D341Med (cell line): ENCODE measurements at regions not wholly inside any gene's neighbourhood (a gene's known extent, or its start where the extent isn't known, plus 50 kb on each side); places are given as distances from the start of the nearest gene placed in this dataset.

ENCODE experiments used
- DNase-seq: peaks from one replicate; pipeline ENCODE4 v3.0.0; 2012; ENCODE audit warnings: low spot score

DNA sequence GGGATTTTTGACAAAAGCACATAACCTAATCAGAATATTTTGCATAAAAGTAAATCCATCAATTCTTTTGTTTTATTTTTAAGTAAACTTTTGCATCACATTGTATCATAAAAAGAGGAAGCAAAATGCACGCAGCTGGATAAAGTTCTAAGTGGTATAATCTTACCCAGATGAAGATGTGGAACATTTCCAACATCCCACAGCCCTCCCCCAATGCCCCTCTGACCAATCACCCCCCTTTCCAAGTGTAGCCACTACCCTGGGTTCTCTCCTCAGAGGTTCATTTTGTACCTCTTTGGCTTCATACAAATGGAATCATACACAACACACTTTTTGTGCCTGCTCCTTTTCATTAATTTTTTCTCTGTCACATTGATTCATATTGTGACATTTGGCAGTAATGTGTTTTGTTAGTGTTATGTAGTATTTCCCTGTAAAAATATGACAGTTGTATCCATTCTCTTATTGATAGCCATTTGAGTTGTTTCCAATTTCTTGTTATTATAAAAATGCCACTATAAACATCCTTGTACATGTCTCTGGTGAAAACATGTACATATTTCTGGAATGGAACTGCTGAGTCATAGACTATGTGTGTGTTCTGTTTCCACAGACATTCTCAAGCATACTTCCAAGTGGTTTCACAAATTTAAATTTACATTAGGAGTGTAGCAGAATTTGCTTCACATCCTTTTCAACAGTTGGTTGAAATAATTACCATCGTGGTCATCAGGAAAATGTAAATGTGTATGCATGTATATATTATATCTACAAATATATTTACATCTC lies 92.9 kb upstream of the SYNDIG1 start:
- DNase-seq: no peak

DNA sequence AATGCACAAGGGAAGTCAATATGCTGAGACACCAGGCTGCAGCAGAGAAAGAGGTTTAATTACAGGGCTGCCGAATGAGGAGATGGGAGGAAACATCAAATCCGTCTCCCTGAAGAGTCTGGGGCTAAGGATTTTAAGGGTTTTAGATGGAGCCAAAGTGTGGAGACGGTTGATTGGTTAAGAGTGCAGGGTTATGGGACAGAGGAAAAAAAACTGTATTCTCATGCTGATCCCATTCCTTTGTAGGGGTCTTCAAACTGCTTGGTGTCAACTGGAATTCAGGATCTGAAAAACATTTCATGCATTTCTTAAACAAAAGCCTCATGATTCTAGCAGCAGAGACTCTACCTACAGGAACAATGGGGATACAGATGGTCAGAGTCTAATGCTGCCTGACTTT lies 96.1 kb upstream of the SYNDIG1 start:
- no peak for DNase-seq

DNA sequence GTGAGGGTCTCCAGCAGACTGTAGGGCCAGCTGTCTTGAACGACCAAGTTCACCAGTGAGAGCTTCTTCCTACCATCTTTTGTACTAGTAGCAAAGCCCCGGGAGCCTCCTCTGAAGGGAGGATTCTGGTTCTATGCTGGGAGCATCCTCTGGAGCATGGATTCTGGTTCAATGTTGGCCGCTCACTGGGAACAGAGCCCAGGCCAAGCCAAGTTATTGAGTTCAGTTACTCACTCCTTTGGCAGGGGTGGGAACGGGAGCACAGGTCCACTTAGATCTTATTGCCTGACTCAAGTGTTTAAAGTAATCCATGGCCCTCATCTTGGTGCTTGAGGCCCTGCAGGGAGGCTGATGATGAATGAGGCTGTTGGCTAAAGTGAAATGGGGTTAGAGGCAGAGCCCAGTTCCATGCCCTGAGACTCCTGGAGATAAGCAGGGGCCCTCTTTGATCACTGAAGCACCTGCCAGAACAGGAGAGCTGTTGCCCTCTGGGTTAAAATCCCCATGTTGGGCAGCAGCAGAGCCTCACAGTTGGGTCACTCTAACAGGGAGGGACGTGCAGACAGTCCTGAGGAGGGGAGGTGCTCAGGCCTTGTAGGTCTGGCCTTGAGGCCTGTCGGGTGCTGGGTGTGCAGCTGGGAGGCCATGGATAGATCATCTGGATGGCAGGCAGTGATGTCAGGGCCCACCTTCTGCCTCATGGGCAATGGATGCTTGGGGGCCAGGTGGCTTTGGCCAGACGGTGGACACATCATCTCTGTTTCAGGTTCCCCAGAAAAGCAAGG lies 98.3 kb upstream of the SYNDIG1 start:
- DNase-seq: no peak

DNA sequence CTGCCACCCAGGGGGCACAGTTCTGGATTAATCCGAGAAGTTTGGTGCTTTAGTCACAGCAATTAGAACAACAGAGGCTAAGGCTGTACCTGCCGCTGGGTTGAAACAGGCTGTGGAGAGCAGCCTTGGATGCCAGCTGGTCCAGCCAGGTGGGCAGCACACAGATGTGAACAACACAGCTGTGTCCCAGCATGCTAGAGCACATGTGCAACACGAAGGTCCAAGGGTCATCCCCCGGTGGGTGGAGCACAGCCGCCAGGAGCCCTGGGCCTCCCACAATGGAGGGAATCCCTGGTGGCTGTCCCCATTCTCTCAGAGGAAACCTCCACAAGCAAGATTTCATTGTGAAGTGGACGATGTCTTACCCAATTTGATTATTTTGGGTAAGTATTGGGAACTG lies 99.2 kb upstream of the SYNDIG1 start:
- no peak for DNase-seq

DNA sequence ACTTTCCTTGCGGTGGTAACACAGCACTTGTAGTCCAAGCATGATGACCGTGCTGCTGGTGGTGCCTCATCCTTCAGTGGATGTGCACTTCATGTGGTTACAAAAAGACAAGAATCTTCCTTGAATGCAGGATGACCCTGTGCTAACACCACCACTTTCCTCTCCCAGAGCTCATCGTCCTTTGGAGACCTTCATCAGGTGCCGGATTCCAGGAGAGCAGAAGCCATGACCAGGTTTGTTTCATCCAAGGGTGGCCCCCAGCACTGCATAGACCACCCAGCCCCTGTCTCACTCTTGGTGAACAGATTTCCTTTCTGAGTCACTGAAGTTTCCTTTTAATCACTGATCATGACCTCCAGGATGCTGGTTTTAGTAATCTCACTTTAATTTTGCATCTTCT lies 101.2 kb upstream of the SYNDIG1 start:
- no peak for DNase-seq

DNA sequence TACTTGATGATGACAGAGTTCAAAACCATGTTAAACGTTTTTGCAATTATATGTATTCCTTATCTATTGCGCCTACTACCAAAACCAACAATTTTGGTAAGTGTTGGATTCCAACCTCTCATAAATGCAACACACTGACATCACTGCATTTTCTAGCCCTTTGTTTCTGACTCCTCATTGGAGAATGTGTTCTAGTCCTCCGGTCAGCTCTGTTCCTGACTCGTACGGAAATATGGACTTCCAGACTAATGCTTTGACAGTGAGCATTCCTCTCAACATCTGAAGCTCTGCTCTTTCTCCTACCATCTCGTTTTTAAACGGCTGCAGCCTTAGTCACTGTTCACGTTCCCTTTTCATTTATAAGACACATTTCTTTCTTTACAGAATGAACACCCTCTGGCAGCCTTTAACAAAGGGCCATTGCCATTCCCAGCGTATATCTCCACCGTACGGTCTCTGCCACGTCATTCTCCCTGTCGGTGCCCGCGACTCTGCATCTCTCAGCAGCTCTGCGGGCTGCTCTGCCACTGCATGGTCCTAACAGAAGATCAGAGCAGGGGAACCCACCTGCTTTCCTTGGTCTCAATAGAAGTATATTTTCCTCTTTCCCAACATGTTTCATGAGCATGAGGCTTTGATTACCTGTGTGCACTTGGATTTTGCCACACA lies 103.0 kb upstream of the SYNDIG1 start:
- DNase-seq: no peak

DNA sequence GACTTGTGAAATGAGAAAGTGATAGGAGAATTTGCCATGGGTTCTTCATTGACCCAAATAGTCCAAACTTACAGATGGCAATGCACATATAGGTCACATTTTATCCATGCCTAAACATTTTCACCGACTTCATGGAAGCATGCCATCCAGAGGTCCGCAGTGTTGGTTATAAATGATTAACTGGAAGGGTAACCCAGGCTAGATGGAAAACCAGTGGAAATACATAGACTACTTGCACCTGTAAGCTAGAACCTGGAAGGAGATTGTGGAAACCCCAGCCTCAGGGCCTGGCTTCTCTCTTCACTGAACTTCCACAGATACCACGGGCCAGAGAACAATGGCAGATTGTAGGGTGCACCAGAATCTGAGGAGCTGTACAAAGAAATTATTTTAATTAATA lies 103.8 kb upstream of the SYNDIG1 start:
- no peak for DNase-seq

DNA sequence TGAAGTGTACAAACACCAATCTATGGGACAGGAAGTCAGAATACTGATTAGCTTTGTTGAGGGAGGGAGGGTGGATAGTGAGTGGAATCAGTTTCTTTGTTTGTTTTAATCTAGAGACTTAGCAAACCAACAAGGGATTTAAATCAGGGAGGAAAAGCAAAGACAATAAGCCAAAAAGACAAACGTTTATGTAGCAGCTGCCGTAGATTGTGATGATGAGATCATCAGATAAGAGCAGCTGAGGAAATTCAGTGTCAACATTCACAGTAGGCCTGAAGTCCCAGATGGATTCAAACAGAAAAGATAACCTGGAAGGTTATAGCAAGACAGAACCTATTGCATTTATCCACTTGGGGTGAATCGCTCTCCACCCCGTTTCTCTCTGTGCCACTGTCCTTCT lies 104.9 kb upstream of the SYNDIG1 start:
- no peak for DNase-seq

DNA sequence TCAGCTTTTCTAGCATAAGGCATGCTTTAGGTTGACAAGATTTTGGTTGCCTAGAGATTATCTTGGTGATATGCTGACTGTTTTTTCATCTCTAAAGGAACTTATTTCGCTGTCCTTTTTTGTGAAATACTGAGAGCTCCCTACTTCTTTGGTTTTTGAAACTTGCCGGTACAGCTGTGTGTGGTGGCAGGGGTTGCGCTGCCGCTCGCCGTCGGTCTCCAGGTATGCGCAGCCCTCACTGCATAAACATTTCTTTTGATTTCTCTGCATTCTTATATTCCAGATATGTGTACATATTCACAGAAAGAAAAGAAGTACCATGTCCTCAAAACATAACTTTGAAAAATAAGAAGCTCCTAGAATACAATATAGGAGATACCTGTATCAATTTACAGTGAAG lies 106.4 kb upstream of the SYNDIG1 start:
- DNase-seq: no peak

DNA sequence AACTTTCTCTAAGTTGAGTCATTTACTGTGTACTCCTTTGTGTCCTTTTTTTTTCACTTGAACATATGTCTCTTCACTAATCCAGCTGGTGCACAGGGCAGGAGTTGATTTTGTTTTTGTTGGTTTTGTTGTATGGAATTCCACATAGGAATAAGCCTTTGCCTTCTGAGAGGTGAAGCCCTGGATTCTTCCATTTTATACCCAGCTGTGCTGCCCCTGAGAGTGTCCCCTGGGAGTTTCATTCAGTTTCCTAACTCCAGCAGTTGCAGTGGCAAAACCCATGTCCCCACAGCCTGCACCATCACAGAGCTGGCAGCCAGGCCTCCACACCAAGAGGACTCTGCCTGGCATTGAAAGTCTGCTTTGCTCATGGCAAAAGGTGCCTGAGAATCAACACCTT lies 107.3 kb upstream of the SYNDIG1 start:
- no peak for DNase-seq

GRCh38 chr20:24361541-24361940 lies 107.9 kb upstream of the SYNDIG1 start:
- DNase-seq: no peak

DNA sequence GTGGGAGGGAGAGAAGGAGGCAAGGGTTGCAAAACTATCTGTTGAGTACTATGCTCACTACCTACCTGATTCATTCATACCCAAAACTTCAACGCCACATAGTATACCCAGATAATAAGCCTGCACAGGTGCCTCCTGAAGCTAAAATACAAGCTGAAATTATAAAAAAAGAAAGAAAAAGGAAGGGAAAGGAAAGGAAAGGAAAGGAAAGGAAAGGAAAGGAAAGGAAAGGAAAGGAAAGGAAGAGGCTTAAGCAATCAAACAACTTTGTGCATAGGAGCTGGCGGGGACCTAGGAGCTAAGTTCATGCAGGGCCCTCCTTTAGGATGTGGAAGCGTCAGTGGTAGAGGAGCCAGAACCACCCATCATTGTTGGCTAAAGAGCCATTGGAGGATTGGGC lies 108.9 kb upstream of the SYNDIG1 start:
- DNase-seq: no peak

DNA sequence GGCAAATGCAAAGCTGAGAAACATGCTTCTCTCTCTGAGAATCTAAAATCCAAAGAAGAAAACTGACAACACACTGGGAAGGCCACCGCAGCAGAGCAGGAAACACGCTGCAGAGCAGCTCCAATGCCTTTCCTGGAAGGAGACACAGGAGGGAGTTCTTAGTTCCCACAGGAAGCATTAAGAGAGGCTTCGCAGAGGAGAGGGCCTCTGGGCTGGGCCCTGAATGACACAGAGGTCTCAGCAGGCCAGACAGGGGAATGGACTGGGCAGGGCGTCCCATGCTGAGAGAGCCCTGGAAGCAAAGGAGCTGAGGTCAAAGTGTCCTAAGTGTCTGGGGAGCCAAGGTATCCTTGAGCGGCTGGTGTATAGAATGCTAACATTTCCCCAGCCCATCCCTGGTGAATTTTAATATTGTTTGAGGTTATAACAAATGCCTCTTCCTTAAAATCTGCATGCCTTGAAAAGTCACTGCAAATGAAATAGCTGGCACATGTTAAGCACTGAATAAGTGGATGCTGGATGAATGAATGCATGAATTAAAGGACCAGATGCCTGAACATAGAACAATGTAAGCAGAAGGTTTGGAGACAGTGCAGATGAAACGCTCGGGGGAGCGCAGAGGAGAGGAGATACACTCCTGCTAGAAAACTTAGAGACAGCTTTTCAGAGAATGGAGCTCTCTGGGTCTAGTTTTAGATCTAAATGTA lies 110.0 kb upstream of the SYNDIG1 start:
- DNase-seq: no peak

GRCh38 chr20:24357931-24358330 lies 111.5 kb upstream of the SYNDIG1 start:
- DNase-seq: no peak

DNA sequence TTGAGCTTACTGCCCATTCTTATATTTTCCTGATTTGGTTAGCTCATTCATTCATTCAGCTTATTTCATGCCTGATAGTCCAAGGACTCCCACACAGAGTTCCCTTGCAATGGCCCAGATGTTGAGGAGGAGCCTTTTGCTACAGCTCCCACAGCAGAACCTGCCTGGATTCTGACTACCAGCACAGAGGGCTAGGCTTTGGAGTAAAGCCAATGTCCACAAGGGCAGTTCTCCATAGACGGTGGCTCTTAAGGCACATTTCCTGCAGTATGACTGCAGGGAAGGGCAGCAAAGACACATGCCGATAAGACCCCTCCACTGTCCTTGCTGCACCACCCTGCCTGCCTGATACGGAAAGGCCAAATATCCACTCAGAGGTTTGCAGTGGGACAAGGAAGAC lies 112.3 kb upstream of the SYNDIG1 start:
- no peak for DNase-seq

DNA sequence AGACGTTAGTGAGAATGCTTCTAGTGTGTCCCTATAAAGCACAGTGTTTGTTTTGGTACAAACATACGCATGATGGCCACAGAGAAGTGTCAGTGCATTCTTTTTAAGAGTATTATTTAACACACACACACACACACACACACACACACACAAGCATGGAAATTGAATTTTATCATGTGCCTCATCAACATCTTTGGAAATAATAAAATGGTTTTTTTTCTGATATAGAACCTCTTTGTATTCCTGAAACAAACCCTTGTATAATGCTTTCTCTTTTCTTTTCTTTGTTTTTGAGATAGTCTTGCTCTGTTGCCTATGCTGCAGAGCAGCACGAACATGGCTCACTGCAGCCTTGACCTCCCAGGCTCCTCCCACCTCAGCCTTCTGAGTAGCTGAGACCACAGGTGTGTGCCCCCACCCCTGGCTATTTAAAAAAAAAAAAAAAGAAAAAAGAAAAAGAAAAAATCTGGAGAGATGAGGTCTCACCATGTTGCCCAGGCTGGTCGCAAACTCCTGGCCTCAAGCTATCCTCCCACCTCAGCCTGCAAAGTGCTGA lies 116.2 kb upstream of the SYNDIG1 start:
- DNase-seq: no peak

DNA sequence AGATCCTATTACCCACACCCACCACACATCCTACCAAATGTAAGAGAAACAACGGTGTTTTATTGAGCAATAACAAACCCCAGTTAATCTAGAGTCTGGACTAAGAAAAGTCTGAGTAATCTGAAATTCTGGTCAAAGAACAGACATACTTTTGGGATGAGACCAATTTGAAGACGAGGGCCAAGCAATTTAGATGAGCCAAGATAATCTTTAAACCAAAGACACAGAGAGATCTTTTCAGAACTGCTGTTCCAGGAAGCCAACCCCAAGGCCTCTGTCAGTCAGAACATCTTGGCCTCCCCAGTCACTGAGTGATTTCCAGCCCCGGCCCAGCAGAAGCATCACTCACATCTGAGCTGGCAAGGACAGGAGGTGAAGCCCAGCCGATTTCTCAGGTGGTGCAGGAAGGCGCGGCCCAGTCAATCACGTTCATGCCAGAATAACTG lies 118.5 kb upstream of the SYNDIG1 start:
- no peak for DNase-seq

DNA sequence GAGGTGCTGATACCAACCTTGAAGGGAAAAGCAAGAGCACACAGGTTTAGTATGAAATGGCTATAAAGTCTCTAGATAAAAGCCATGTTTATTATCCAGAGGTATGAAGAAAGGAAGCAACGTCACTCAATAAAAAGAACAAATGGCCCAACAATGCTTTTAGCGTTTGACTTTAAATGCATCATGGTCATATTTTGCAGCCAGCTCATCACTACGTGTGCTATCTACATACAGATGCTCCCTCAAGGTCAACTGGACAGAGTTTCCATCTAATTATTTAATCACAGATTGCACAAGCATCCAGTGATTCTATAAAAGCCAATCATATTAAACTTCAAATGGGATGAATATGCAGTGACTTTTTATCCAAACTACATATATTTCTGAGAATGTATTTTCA lies 127.6 kb upstream of the SYNDIG1 start:
- DNase-seq: no peak

DNA sequence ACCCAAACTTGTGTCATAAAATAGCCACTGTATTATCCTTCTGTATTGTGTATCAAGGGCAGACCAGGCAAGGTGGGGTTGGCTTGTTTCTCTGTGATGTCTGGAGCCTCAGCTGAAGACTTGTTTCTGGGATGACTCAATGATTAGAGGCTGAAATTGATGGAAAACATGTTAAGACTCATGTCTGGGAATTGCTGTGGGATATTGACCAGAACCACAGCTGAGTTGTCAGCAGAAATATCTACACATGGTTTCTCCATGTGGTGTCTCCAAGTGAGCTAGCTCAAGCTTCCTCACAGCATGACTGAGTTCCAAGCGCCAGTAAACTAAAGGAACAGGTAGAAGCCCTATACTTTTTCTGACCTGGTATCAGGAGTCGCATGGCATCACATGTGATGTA lies 128.5 kb upstream of the SYNDIG1 start:
- DNase-seq: no peak

DNA sequence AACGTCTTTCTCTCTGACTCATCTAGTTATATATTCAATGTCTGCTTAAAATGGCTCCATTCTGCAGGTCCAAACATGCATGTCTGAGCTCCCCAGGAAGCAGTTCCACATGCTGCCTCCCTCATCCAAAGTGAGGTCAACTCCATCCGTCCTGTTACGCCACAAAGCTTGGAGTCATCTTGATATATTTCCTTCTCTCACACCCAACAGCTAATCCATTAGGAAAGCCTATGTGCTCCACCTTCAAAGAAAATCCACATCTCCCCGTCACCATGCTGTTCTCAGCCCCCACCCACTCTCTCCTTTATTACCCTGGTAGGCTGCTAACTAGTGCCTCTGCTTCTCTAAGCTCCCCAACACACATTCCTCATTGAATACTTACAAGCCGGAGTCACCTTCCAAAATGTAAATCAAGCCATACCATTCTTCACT lies 130.2 kb upstream of the SYNDIG1 start:
- no peak for DNase-seq

- no peak for DNase-seq
Observed at GRCh38 chr20:24337551-24337950, 131.9 kb upstream of the SYNDIG1 start.

DNA sequence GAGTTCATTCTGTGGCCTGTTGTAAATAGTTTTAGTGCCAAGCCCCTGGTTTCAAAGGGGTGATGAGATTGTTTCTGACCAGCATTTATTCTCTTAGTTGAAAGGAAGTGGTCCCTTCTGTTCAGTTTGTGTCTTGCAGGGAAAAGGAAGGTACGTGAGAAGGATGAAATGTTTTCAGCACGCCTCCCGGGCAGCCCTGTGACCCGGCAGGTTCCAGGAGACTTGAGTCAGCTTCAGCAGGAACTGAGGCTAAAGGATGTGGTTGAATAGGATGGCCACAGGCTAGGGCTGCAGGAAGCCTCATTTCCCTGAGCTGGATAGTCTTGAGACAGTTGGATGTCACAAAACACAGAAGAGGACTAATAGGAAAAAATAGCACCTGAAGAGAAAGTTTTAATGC lies 132.4 kb upstream of the SYNDIG1 start:
- no peak for DNase-seq
